WERI-Rb-1 (cell line): ENCODE measurements at regions not wholly inside any gene's neighbourhood (a gene's known extent, or its start where the extent isn't known, plus 50 kb on each side); places are given as distances from the start of the nearest gene placed in this dataset.
A peak's percentile ranks its signal among the peaks of the same experiment; 100 is the strongest.
"Not testable (repeated sequence)": the region's sequence is repeated elsewhere in the genome, so short reads cannot be mapped to it uniquely, and the experiment has no call there.

Experiments
- DNase-seq: peaks from one replicate; pipeline ENCODE4 v3.0.0-alpha.2; 2020
- H3K27ac ChIP-seq: fragments of 250-450 bp; sonication (Bioruptor Pico); 2 replicates; pipeline ENCODE4 v1.5.1; 2020; ENCODE audit warnings: mild to moderate bottlenecking, moderate library complexity
- H3K27me3 ChIP-seq: fragments of 250-450 bp; sonication (Bioruptor Pico); 2 replicates; pipeline ENCODE4 v1.5.1; 2021; ENCODE audit warnings: mild to moderate bottlenecking, low read depth, moderate library complexity; ENCODE audit not compliant: insufficient read depth, severe bottlenecking
- H3K36me3 ChIP-seq: fragments of 250-450 bp; sonication (Bioruptor Pico); 2 replicates; pipeline ENCODE4 v1.5.1; 2020; ENCODE audit warnings: mild to moderate bottlenecking, moderate library complexity
- H3K4me3 ChIP-seq: 2 replicates; pipeline ENCODE4 v1.5.1; 2011; ENCODE audit warnings: low read depth, mild to moderate bottlenecking, control low read depth, low read length
- H3K9me3 ChIP-seq: fragments of 250-450 bp; sonication (Bioruptor Pico); 2 replicates; pipeline ENCODE4 v1.5.1; 2021; ENCODE audit warnings: mild to moderate bottlenecking, moderate library complexity; ENCODE audit not compliant: severe bottlenecking
- TF ChIP-seq, protein P1 (sequence below): IDR thresholded peaks from 2 replicates; pipeline ENCODE4 v1.5.1; 2011; ENCODE audit warnings: low read depth, mild to moderate bottlenecking, control low read depth, inconsistent platforms, low read length

DNA sequence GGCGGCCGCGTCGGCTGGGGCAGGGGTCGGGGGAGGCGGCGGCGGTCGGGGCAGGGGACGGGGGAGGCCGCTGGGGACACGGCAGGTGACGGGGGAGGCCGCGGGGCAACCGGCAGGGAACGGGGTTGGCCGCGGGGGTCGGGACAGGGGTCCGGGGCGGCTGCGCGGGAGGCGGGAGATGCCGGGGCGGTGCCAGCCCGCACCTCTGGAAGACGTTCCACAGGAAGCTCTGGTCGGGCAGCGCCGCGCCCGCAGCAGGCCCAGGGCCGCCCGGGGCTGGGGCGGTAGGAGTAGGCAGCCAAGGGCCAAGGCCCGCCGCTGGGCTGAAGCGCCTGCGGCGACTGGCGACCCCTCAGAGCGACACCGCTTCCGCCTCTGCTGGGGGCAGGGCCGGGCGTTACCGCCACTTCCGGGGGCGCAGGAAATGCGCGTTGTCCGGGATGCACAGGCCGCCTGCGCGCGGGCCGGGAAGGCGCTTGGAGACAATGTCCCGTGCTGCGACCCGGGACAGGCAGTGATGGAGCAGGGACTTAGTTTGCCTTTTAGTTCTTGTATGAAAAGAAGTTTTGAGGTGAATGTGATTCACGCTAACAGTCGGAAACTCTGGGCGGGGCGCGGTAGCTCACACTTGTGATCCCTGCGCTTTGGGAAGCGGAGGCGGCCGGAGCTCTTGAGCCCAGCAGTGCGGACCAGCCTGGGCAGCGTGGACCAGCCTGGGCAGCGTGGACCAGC lies 110.0 kb upstream of the LPCAT1 start:
- peak overlapping the region; percentile 92 for H3K27ac ChIP-seq

DNA sequence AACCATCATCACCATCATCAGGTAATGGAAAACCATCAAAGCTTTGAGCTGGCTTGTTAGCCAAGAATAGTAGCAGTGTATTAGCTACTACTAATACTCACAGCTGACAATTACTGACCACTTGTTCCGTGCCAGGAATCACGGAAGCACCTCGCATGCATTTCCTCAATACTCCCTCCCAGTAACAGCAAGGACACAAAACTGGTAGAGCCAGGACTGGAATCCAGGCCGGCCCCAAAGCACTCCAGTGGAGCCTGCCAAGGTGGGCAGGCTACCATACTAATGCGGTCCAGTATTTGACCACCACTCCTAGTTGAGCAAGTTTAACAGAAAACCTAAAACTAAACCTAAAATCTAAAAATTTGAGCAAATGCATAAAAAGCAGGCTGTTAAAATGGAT lies 107.2 kb upstream of the LPCAT1 start:
- H3K9me3 ChIP-seq, DNase-seq, H3K4me3 ChIP-seq, H3K27me3 ChIP-seq, H3K27ac ChIP-seq: not testable (repeated sequence)
- H3K36me3 ChIP-seq = peaks cover 11% of the 10 kb centered on the region

More for the DNA sequence above, 110.0 kb upstream of the LPCAT1 start:
- Histone ChIP-seq H3K4me3 (peak overlapping the region; percentile 67), H3K27me3 (no peaks in the 10 kb centered on the region), H3K36me3 (peaks cover 6% of the 10 kb centered on the region), H3K9me3 (no peaks in the 10 kb centered on the region)
- TF ChIP-seq, protein P1, sequence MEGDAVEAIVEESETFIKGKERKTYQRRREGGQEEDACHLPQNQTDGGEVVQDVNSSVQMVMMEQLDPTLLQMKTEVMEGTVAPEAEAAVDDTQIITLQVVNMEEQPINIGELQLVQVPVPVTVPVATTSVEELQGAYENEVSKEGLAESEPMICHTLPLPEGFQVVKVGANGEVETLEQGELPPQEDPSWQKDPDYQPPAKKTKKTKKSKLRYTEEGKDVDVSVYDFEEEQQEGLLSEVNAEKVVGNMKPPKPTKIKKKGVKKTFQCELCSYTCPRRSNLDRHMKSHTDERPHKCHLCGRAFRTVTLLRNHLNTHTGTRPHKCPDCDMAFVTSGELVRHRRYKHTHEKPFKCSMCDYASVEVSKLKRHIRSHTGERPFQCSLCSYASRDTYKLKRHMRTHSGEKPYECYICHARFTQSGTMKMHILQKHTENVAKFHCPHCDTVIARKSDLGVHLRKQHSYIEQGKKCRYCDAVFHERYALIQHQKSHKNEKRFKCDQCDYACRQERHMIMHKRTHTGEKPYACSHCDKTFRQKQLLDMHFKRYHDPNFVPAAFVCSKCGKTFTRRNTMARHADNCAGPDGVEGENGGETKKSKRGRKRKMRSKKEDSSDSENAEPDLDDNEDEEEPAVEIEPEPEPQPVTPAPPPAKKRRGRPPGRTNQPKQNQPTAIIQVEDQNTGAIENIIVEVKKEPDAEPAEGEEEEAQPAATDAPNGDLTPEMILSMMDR = no peak
- peak; percentile 93 for DNase-seq

DNA sequence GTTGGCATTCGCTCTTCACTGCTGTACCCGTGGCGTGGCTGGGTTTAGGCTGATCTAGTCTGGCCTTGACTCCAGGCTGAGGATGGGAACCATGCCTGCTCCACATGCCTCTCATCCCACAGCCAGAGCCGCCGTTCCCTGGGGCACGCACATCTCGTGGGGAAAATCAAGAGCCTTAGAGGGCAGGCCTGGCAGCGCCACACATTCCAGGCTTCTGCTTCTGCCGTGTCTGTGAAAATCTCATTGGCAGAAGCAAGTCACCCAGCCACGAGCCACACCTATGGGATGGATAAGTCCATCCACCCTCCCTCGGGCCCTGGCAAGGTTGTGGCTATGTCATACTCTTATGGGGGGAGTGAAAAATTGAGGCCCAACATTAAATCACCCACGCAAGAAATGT lies 102.6 kb upstream of the LPCAT1 start:
- H3K27me3 ChIP-seq, H3K36me3 ChIP-seq, H3K9me3 ChIP-seq, H3K27ac ChIP-seq, H3K4me3 ChIP-seq, DNase-seq: not testable (repeated sequence)

DNA sequence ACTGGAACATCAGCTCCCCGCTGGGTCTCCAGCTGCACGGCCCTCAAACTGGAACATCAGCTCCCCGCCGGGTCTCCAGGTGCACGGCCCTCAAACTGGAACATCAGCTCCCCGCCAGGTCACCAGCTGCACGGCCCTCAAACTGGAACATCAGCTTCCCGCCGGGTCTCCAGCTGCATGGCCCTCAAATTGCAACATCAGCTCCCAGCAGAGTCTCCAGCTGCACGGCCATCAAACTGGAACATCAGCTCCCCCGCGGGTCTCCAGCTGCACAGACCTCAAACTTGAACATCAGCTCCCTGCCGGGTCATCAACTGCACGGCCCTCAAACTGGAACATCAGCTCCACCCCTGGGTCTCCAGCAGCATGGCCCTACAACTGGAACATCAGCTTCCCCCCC lies 95.8 kb upstream of the LPCAT1 start:
- not testable (repeated sequence) for H3K9me3 ChIP-seq, DNase-seq

DNA sequence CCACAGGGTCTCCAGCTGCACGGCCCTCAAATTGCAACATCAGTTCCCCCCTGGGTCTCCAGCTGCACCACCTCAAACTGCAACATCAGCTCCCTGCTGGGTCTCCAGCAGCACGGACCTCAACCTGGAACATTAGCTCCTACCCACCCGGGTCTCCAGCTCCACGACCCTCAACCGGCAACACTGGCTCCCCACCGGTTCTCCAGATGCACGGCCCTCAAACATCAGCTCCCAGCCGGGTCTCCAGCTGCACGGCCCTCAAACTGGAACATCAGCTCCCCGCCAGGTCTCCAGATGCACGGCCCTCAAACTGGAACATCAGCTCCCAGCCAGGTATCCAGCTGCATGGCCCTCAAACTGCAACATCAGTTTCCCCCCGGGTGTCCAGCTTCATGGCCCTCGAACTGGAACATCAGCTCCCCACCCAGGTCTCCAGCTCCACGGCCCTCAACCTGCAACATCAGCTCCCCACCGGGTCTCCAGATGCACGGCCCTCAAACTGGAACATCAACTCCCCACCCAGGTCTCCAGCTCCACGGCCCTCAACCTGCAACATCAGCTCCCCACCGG lies 94.6 kb upstream of the LPCAT1 start:
- H3K4me3 ChIP-seq, DNase-seq, H3K27ac ChIP-seq, H3K27me3 ChIP-seq, H3K36me3 ChIP-seq, H3K9me3 ChIP-seq: not testable (repeated sequence)

More for the DNA sequence above, 95.8 kb upstream of the LPCAT1 start:
- not testable (repeated sequence) for H3K27me3 ChIP-seq, H3K36me3 ChIP-seq, H3K27ac ChIP-seq, H3K4me3 ChIP-seq

DNA sequence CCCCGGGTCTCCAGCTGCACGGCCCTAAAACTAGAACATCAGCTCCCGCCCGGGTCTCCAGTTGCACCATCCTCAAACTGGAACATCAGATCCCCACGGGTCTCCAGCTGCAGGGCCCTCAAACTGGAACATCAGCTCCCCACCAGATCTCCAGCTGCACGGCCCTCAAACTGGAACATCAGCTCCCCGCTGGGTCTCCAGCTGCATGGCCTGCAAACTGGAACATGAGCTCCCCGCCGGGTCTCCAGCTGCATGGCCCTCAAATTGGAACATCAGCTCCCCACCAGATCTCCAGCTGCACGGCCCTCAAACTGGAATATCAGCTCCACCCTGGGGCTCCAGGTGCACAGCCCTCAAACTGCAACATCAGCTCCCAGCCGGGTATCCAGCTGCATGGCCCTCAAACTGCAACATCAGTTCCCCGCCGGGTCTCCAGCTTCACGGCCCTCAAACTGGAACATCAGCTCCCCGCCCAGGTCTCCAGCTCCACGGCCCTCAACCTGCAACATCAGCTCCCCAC lies 93.5 kb upstream of the LPCAT1 start:
- H3K36me3 ChIP-seq, H3K27ac ChIP-seq, H3K27me3 ChIP-seq, H3K4me3 ChIP-seq, H3K9me3 ChIP-seq, DNase-seq: not testable (repeated sequence)

DNA sequence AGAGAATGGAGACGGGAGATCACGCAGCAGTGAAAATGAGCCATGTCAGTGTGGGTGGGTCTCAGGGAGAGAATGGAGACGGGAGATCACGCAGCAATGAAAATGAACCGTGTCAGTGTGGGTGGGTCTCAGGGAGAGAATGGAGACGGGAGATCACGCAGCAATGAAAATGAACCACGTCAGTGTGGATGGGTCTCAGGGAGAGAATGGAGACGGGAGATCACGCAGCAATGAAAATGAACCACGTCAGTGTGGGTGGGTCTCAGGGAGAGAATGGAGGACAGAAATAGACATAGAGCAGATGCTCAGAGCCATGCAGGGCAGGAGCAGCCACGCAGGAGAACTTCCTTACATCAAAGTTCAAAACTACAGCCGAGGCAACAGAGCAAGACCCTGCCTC lies 89.8 kb upstream of the LPCAT1 start:
- not testable (repeated sequence) for H3K27me3 ChIP-seq

DNA sequence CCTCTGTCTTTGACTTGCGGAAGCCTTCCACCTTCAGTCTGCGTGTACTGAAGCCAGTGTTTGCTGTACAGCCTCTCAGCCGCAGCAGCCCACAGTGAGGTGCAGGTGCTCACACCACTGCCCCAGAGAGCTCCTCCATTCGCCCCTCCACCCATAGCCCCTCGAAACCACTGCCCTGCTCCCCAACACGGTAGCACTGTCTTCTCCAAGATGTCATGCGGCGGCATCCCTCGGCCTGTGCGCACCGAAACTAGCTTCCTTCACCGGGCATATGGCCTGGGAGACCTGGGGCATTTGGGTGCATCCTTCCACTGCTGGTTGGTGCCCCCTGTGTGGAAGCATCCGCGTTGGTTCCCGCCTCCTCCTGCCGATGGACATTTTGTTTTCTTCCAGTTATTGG lies 86.8 kb upstream of the LPCAT1 start:
- not testable (repeated sequence) for H3K4me3 ChIP-seq, H3K27ac ChIP-seq, H3K36me3 ChIP-seq, H3K9me3 ChIP-seq, H3K27me3 ChIP-seq
- peak; percentile 3 for DNase-seq

More for the DNA sequence above, 89.8 kb upstream of the LPCAT1 start:
- not testable (repeated sequence) for H3K4me3 ChIP-seq, H3K36me3 ChIP-seq, DNase-seq, H3K27ac ChIP-seq, H3K9me3 ChIP-seq

DNA sequence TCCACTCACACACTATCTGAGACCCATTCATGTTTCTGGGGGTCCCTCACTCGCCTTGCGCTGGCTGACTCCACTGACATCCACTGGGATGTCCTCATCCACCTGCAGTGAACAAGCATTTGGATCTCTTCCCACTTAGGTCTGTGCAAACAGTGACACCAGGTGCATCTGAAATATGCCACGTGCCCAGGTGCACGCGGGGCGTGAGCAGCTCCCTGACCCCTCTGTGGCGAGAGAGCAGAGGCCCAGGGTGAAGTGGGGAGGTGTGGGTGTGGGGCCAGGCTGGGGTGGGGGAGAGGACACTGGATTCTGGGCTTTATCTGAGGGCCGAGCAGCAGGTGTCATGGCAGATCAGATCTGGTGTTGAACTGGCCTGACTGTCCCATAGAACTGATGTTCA lies 85.4 kb upstream of the LPCAT1 start:
- not testable (repeated sequence) for H3K9me3 ChIP-seq, H3K27ac ChIP-seq, H3K27me3 ChIP-seq, H3K4me3 ChIP-seq, H3K36me3 ChIP-seq, DNase-seq

DNA sequence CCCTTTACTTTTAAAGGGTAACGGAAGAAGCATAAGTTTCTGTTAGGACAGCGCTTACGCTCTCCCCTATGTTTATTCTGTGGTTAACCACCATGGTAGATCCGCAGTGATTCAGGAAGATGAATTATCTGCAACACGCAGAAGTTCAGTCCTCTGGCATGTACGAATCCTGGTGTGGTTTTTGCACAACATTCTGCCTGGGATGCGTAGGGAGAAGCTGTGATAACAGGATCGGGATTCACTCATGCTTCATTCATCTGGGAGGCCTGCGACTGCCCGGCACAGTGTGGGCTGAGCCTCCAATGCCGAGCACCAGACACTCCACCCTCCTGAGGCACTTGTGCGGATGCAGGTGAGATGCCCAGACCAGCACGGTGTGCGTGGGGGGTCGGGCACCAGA lies 84.6 kb upstream of the LPCAT1 start:
- H3K36me3 ChIP-seq, DNase-seq, H3K9me3 ChIP-seq, H3K27me3 ChIP-seq, H3K4me3 ChIP-seq, H3K27ac ChIP-seq: not testable (repeated sequence)

DNA sequence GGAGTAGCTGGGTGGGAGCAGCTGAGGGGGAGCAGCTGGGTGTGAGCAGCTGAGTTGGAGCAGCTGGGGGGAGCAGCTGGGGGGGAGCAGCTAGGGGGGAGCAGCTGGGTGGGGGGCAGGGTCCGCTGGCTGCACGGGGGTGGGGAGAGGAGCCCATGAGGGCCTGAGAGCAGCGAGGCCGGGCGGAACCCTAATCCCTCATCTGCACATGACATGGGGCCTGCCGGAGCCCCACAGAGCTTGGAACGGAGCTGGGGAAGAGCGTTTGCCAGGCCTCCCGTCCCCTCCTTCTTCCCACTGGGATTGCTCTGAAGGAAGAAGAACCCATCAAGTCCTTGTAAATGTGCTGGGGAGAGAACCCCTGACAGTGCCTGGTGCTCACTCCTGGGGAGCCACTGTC lies 83.2 kb upstream of the LPCAT1 start:
- not testable (repeated sequence) for H3K36me3 ChIP-seq, H3K4me3 ChIP-seq, H3K27me3 ChIP-seq, H3K9me3 ChIP-seq, H3K27ac ChIP-seq, DNase-seq

DNA sequence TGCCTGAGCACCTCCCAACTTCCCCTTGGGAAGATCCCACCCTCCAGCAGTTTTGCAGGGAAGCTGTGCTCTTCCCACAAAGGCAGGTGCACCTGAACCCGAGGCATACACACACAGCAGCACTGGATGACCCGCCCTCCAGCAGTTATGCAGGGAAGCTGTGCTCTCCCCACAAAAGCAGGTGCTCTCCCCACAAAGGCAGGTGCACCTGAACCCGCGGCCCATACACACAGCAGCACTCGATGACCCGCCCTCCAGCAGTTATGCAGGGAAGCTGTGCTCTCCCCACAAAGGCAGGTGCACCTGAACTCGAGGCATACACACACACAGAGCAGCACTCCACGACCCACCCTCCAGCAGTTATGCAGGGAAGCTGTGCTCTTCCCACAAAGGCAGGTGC lies 80.2 kb upstream of the LPCAT1 start:
- not testable (repeated sequence) for H3K36me3 ChIP-seq, H3K4me3 ChIP-seq, H3K27me3 ChIP-seq, H3K27ac ChIP-seq, H3K9me3 ChIP-seq
- peak; percentile 9 for DNase-seq
